ENCODE measurements at regions not wholly inside any gene's neighbourhood (a gene's known extent, or its start where the extent isn't known, plus 50 kb on each side); places are given as distances from the start of the nearest gene placed in this dataset.

DNA sequence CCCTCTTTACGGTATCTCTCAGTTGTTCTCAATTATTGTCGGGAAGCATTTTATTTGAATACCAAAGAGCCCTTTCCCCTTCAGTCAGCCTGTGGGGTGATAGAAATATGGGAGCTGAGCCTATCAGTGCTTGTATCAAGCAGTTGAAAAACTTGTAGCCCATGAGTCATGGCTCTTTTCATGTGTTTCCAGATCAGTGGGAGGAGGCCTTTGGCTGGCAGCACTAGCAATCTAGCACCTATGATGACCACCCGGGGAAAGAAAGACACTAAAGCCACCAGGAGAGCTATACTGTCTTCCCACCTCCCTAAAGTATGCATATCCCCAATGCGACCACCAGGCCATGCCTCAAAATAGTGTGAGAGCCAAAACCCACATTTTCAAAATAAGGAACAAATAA is 696.9 kb upstream of the C9orf72 start:
- H3K9me3 ChIP-seq (ENCODE audit: low read length) = no peaks in the 10 kb centered on the region
- H3K4me1 ChIP-seq (ENCODE audit: insufficient read depth, low read length, severe bottlenecking) = no peaks in the 10 kb centered on the region
- H2AFZ ChIP-seq (ENCODE audit: low read length) = no peak overlapping the region
- no peaks in the 10 kb centered on the region for H4K20me1 ChIP-seq (ENCODE audit: insufficient read depth, low read length)
- no peak overlapping the region for H3K4me2 ChIP-seq (ENCODE audit: low read length)
- H3K27me3 ChIP-seq (ENCODE audit: insufficient read depth, low read length) = no peaks in the 10 kb centered on the region
- TF ChIP-seq EZH2 (IDR thresholded peaks at IDR 0.05; ENCODE audit: borderline replicate concordance, low read length) = no peak
- TF ChIP-seq, protein P1, sequence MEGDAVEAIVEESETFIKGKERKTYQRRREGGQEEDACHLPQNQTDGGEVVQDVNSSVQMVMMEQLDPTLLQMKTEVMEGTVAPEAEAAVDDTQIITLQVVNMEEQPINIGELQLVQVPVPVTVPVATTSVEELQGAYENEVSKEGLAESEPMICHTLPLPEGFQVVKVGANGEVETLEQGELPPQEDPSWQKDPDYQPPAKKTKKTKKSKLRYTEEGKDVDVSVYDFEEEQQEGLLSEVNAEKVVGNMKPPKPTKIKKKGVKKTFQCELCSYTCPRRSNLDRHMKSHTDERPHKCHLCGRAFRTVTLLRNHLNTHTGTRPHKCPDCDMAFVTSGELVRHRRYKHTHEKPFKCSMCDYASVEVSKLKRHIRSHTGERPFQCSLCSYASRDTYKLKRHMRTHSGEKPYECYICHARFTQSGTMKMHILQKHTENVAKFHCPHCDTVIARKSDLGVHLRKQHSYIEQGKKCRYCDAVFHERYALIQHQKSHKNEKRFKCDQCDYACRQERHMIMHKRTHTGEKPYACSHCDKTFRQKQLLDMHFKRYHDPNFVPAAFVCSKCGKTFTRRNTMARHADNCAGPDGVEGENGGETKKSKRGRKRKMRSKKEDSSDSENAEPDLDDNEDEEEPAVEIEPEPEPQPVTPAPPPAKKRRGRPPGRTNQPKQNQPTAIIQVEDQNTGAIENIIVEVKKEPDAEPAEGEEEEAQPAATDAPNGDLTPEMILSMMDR (IDR thresholded peaks at IDR 0.05; ENCODE audit: low read length) = no peak
- no peaks in the 10 kb centered on the region for H3K9me2 ChIP-seq (ENCODE audit: low read depth, low read length)
- H3K27ac ChIP-seq (ENCODE audit: low read depth, low read length, poor library complexity, severe bottlenecking) = no peak overlapping the region
- H3K4me3 ChIP-seq (ENCODE audit: low read depth, low read length, poor library complexity, severe bottlenecking) = no peak overlapping the region
- H3K79me2 ChIP-seq (ENCODE audit: insufficient read depth, low read length) = no peaks in the 10 kb centered on the region
- H3K36me3 ChIP-seq (ENCODE audit: insufficient read depth, low read length) = no peaks in the 10 kb centered on the region
- no peaks in the 10 kb centered on the region for H3F3A ChIP-seq (ENCODE audit: insufficient read depth, low read length)
- no peak overlapping the region for H3K9ac ChIP-seq (ENCODE audit: low read length)

DNA sequence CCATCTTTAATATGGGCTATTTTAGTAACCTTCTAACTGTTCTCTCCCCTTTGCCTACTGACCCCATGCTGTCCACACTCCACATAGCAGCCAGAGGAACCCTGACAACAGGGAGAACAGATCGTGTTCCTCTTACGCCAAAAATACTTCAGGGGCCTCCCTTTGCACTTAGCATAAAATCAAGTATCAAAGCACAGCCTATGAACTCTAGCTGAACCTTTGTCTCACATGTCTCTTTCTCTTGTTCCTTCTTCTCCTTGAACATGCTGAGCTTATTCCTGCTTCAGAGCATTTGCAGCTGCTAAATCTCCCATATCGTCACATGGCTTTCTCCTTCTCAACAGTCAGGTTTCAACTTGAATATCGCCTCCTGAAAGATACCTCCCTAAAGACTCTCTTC is 698.8 kb upstream of the C9orf72 start:
- Histone ChIP-seq H3K27ac (ENCODE audit: low read depth, low read length, poor library complexity, severe bottlenecking) (no peak overlapping the region), H3K9me2 (ENCODE audit: low read depth, low read length) (no peaks in the 10 kb centered on the region), H3F3A (ENCODE audit: insufficient read depth, low read length) (no peaks in the 10 kb centered on the region), H3K4me2 (ENCODE audit: low read length) (no peak overlapping the region), H4K20me1 (ENCODE audit: insufficient read depth, low read length) (no peaks in the 10 kb centered on the region), H3K27me3 (ENCODE audit: insufficient read depth, low read length) (no peaks in the 10 kb centered on the region), H3K36me3 (ENCODE audit: insufficient read depth, low read length) (no peaks in the 10 kb centered on the region), H3K4me1 (ENCODE audit: insufficient read depth, low read length, severe bottlenecking) (no peaks in the 10 kb centered on the region), H2AFZ (ENCODE audit: low read length) (no peak overlapping the region), H3K4me3 (ENCODE audit: low read depth, low read length, poor library complexity, severe bottlenecking) (no peak overlapping the region), H3K9ac (ENCODE audit: low read length) (no peak overlapping the region), H3K79me2 (ENCODE audit: insufficient read depth, low read length) (no peaks in the 10 kb centered on the region), H3K9me3 (ENCODE audit: low read length) (no peaks in the 10 kb centered on the region)
- no peak for TF ChIP-seq EZH2 (IDR thresholded peaks at IDR 0.05; ENCODE audit: borderline replicate concordance, low read length)
- TF ChIP-seq, protein P1 (IDR thresholded peaks at IDR 0.05; ENCODE audit: low read length) = no peak

DNA sequence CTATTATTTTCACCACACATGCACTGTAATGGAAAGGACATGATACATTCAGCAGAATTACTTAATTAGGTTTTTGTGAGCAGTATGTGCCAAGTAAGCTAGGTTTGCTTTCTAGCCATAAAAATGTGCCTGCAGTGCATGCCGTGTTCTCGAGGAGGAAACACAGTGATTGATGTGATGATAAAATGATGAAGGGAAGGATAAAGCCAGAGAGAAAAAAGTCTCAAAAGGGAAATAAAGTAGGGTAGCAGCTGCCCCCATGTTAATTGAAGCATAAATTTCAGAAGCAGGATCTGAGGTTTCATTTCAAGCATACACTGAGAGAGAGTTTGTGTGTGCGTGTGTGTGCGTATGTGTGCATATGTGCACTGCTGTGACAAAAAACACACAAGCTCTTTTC is 714.2 kb upstream of the C9orf72 start:
- H3K4me1 ChIP-seq (ENCODE audit: insufficient read depth, low read length, severe bottlenecking) = no peaks in the 10 kb centered on the region
- no peaks in the 10 kb centered on the region for H3K9me3 ChIP-seq (ENCODE audit: low read length)
- no peaks in the 10 kb centered on the region for H4K20me1 ChIP-seq (ENCODE audit: insufficient read depth, low read length)
- H3K9me2 ChIP-seq (ENCODE audit: low read depth, low read length) = no peaks in the 10 kb centered on the region
- H3K4me3 ChIP-seq (ENCODE audit: low read depth, low read length, poor library complexity, severe bottlenecking) = no peak overlapping the region
- H3F3A ChIP-seq (ENCODE audit: insufficient read depth, low read length) = no peaks in the 10 kb centered on the region
- H2AFZ ChIP-seq (ENCODE audit: low read length) = no peak overlapping the region
- no peaks in the 10 kb centered on the region for H3K27me3 ChIP-seq (ENCODE audit: insufficient read depth, low read length)
- TF ChIP-seq EZH2 (IDR thresholded peaks at IDR 0.05; ENCODE audit: borderline replicate concordance, low read length) = no peak
- TF ChIP-seq, protein P1 (IDR thresholded peaks at IDR 0.05; ENCODE audit: low read length) = no peak
- no peaks in the 10 kb centered on the region for H3K79me2 ChIP-seq (ENCODE audit: insufficient read depth, low read length)
- H3K4me2 ChIP-seq (ENCODE audit: low read length) = no peak overlapping the region
- no peak overlapping the region for H3K9ac ChIP-seq (ENCODE audit: low read length)
- H3K27ac ChIP-seq (ENCODE audit: low read depth, low read length, poor library complexity, severe bottlenecking) = no peak overlapping the region
- H3K36me3 ChIP-seq (ENCODE audit: insufficient read depth, low read length) = no peaks in the 10 kb centered on the region
